Fibroblast of lung (primary cell): ENCODE measurements at regions not wholly inside any gene's neighbourhood (a gene's known extent, or its start where the extent isn't known, plus 50 kb on each side); places are given as distances from the start of the nearest gene placed in this dataset.

Experiments
- DNase-seq, 2 donors: peaks; one replicate each; pipeline versions ENCODE4 v3.0.0 to v3.0.0-alpha.2; 2010; ENCODE audit warnings: low read depth in 2 of 2
- H2AFZ ChIP-seq: 2 replicates; pipeline ENCODE4 v1.5.1; 2012; ENCODE audit warnings: low read length, control low read depth, inconsistent platforms
- H3K27ac ChIP-seq: 2 replicates; pipeline ENCODE4 v1.5.1; 2011; ENCODE audit warnings: low read length, control low read depth; ENCODE audit not compliant: insufficient read depth
- H3K27me3 ChIP-seq: 2 replicates; pipeline ENCODE4 v1.5.1; 2011; ENCODE audit warnings: mild to moderate bottlenecking, low read length; ENCODE audit not compliant: control insufficient read depth, insufficient read depth
- H3K36me3 ChIP-seq: 2 replicates; pipeline ENCODE4 v1.5.1; 2011; ENCODE audit warnings: low read length; ENCODE audit not compliant: control insufficient read depth, insufficient read depth
- H3K4me1 ChIP-seq: 2 replicates; pipeline ENCODE4 v1.5.1; 2011; ENCODE audit warnings: low read length; ENCODE audit not compliant: control insufficient read depth, insufficient read depth; ENCODE audit errors: extremely low read depth
- H3K4me2 ChIP-seq: 2 replicates; pipeline ENCODE4 v1.5.1; 2011; ENCODE audit warnings: low read length, control low read depth; ENCODE audit not compliant: insufficient read depth; ENCODE audit errors: extremely low read depth
- H3K4me3 ChIP-seq, 4 experiments: fragments of 200-600 bp in 1 of 4; sonication (generic) in 1 of 4; replicated peaks in 1 of 4; 2 replicates each; pipeline ENCODE4 v1.5.1; 2011 to 2016; ENCODE audit warnings: low read length in 4 of 4, low read depth in 3 of 4, mild to moderate bottlenecking in 3 of 4, control low read depth in 2 of 4, inconsistent platforms in 1 of 4, mixed read lengths in 1 of 4; ENCODE audit not compliant: insufficient read depth in 1 of 4; ENCODE audit errors: control extremely low read depth in 1 of 4
- H3K79me2 ChIP-seq: 2 replicates; pipeline ENCODE4 v1.5.1; 2012; ENCODE audit warnings: mild to moderate bottlenecking, low read length, inconsistent platforms; ENCODE audit not compliant: control insufficient read depth, insufficient read depth
- H3K9ac ChIP-seq: 2 replicates; pipeline ENCODE4 v1.5.1; 2011; ENCODE audit warnings: mild to moderate bottlenecking, low read length, control low read depth; ENCODE audit not compliant: insufficient read depth
- H3K9me3 ChIP-seq: 2 replicates; pipeline ENCODE4 v1.5.1; 2012; ENCODE audit warnings: low read depth, low read length; ENCODE audit not compliant: control insufficient read depth, insufficient read depth
- H4K20me1 ChIP-seq: 2 replicates; pipeline ENCODE4 v1.5.1; 2011; ENCODE audit warnings: low read length; ENCODE audit not compliant: control insufficient read depth, insufficient read depth; ENCODE audit errors: extremely low read depth
- EZH2 ChIP-seq: IDR thresholded peaks from 2 replicates; pipeline ENCODE4 v1.5.1; 2012; ENCODE audit warnings: low read length, control low read depth, mild to moderate bottlenecking; ENCODE audit errors: missing control alignments
- TF ChIP-seq, protein P1 (sequence below), 2 donors: IDR thresholded peaks in 1 of 2; conservative IDR thresholded peaks in 1 of 2; 1 replicate in 1 of 2; 2 replicates in 1 of 2; pipeline ENCODE4 v1.5.1; 2011 to 2012; ENCODE audit warnings: low read length in 2 of 2, control low read depth in 1 of 2, inconsistent platforms in 1 of 2, low read depth in 1 of 2, mild to moderate bottlenecking in 1 of 2

DNA sequence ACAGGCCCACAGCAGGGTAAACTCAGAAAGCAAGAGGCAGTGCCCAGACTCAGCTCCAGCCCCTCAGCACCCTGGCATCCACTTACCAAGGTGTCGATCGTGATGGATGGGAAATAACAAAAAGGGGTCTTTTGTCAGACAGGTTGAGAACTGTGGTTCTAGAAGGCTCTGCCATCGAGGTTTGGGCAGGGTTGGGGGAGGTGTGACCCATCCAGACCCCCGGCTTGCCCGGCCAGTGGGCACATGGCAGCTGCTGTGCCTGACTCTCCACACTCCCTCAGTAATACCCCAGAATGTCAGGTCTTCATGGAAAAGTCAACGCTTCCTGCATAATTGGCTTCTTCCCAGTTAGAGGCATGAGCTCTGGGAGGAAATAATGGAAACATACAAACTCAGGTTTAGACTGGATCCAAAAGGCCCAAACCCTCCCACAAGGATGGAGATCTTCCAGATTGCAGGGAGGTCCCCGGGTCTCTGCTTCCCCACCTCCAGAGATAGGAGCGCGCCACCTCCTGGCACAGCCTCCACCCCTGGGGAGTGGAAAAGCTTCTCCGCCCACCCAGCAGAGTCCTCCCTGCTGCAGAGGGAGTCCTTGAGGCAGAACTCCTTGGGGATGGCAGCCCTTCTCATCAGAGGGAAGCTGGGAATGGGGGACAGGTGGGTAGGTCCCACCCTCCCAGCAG lies 149.8 kb upstream of the IQSEC1 start:
- TF ChIP-seq, protein P1, sequence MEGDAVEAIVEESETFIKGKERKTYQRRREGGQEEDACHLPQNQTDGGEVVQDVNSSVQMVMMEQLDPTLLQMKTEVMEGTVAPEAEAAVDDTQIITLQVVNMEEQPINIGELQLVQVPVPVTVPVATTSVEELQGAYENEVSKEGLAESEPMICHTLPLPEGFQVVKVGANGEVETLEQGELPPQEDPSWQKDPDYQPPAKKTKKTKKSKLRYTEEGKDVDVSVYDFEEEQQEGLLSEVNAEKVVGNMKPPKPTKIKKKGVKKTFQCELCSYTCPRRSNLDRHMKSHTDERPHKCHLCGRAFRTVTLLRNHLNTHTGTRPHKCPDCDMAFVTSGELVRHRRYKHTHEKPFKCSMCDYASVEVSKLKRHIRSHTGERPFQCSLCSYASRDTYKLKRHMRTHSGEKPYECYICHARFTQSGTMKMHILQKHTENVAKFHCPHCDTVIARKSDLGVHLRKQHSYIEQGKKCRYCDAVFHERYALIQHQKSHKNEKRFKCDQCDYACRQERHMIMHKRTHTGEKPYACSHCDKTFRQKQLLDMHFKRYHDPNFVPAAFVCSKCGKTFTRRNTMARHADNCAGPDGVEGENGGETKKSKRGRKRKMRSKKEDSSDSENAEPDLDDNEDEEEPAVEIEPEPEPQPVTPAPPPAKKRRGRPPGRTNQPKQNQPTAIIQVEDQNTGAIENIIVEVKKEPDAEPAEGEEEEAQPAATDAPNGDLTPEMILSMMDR (conservative IDR thresholded peaks at IDR 0.05 in 1 of 2, IDR thresholded peaks at IDR 0.05 in 1 of 2; ENCODE audit: low read depth in 1 of 2, low read length in 2 of 2) = no peak
- no peak for TF ChIP-seq EZH2
- Histone ChIP-seq H3K4me1 (no peaks in the 10 kb centered on the region), H3K9ac (no peak overlapping the region), H3K9me3 (no peaks in the 10 kb centered on the region), H4K20me1 (no peaks in the 10 kb centered on the region), H3K4me2 (no peak overlapping the region), H2AFZ (no peak overlapping the region), H3K27me3 (no peaks in the 10 kb centered on the region), H3K4me3 (no peak overlapping the region), H3K27ac (no peak overlapping the region), H3K79me2 (no peaks in the 10 kb centered on the region), H3K36me3 (no peaks in the 10 kb centered on the region)
- DNase-seq = no peak

DNA sequence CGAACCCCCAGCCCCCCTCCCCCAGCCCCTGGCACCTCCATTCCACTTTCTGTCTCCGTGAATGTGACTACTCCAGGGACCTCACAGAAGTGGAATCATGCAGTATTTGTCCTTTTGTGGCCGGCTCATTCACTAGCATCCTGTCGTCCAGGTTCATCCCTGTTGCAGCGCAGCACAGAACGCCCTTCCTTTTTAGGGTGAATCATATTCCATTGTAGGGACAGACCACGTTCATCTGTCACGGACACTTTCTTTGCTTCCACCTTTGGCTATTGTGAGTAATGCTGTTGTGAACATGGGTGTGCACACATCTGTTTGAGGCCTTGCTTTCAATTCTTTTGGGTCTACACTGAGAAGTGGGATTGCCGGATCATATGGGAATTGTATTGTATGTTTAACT lies 148.9 kb upstream of the IQSEC1 start:
- no peak for TF ChIP-seq EZH2
- H3K79me2 ChIP-seq = no peaks in the 10 kb centered on the region
- no peak overlapping the region for H3K4me3 ChIP-seq
- no peaks in the 10 kb centered on the region for H3K36me3 ChIP-seq
- no peak overlapping the region for H3K4me2 ChIP-seq
- H2AFZ ChIP-seq = no peak overlapping the region
- no peaks in the 10 kb centered on the region for H3K27me3 ChIP-seq
- no peaks in the 10 kb centered on the region for H3K4me1 ChIP-seq
- no peak overlapping the region for H3K9ac ChIP-seq
- H4K20me1 ChIP-seq = no peaks in the 10 kb centered on the region
- no peaks in the 10 kb centered on the region for H3K9me3 ChIP-seq
- no peak for DNase-seq
- H3K27ac ChIP-seq = no peak overlapping the region

DNA sequence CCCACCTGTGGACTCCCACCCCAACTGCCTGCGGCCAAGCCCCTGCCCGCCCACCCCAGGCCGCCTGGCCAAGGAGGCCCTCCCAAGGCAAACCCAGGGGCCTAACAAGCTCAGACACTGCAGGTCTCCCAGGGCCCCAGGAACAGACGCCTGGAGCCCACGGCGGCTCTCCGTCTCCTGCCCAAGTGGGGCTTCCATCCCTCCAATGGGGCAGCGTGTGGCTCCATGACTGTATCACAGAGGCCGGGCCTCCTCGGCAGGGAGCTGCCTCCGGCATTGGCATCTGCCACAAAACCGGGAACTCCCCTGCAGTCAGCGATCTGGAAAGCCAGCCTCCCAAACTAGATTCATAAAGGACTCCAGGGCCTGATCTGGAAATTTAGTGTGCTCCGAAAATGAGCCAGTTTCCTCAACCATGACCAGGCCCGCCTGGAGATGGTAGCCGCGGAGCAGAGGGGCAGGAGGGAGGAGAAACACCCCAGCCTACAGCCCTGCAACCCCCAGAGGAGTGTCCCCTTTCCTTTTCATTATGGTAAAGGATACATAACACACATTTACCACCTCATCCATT lies 148.3 kb upstream of the IQSEC1 start:
- Histone ChIP-seq H4K20me1 (no peaks in the 10 kb centered on the region), H3K79me2 (no peaks in the 10 kb centered on the region), H3K4me1 (no peaks in the 10 kb centered on the region), H3K4me2 (no peak overlapping the region), H3K27me3 (no peaks in the 10 kb centered on the region), H3K9me3 (no peaks in the 10 kb centered on the region), H3K27ac (no peak overlapping the region), H2AFZ (no peak overlapping the region), H3K36me3 (no peaks in the 10 kb centered on the region), H3K9ac (no peak overlapping the region), H3K4me3 (no peak overlapping the region)
- no peak for DNase-seq
- TF ChIP-seq, protein P1 (conservative IDR thresholded peaks at IDR 0.05 in 1 of 2, IDR thresholded peaks at IDR 0.05 in 1 of 2; ENCODE audit: low read depth in 1 of 2, low read length in 2 of 2) = no peak
- TF ChIP-seq EZH2 = no peak
